ENCODE measurements at regions not wholly inside any gene's neighbourhood (a gene's known extent, or its start where the extent isn't known, plus 50 kb on each side); places are given as distances from the start of the nearest gene placed in this dataset.

DNA sequence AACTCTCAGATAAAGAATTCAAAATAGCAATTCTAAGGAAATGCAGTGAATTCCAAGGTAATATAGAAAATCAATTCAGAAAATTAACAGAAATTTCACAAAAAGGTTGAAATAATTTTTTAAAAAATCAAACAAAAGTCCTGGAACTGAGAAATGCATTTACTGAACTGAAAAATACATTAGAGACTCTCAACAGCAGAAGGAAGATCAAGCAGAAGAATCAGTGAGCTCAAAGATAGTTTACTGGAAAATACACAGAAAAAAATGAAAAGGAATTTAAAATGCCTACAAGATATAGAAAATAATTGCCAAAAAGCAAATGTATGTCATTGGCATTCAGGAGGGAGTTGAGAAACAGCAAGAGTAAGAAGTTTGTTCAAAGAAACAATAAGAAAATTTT is 107.3 kb downstream of the BUD13 start:
- no peak overlapping the region for H3K9ac ChIP-seq (ENCODE audit: low read depth, low read length)
- H3K4me3 ChIP-seq (ENCODE audit: low read length), result no peak overlapping the region
- no peaks in the 10 kb centered on the region for H3K36me3 ChIP-seq (ENCODE audit: insufficient read depth, low read depth, low read length)
- H3K4me1 ChIP-seq (ENCODE audit: insufficient read depth, low read length), result no peaks in the 10 kb centered on the region
- H3K27me3 ChIP-seq (ENCODE audit: insufficient read depth, low read length), result no peaks in the 10 kb centered on the region
- no peak overlapping the region for H3K27ac ChIP-seq (ENCODE audit: low read length)
- no peaks in the 10 kb centered on the region for H3K9me3 ChIP-seq (ENCODE audit: insufficient read depth, low read depth, low read length)

DNA sequence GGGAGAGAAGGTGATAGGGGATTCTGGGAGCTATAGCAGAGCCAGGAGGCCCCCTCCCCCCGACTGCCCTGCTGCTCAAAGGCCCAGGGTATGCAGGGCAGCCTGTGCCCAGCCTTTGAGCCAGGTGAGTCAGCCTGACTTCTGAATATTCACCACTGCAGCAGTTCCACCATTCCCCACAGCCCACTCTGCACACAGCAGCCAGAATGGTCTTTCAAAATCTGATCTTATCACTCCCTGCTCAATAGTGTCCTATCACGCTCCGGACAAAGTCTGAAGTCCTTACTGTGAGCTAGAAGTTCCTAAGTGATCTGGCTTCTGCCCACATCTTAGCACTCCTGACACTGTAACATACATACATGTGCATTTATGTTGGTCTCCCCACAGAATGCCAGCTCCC is 111.7 kb downstream of the BUD13 start:
- Histone ChIP-seq H3K9me3 (ENCODE audit: insufficient read depth, low read depth, low read length) (no peaks in the 10 kb centered on the region), H3K9ac (ENCODE audit: low read depth, low read length) (no peak overlapping the region), H3K4me1 (ENCODE audit: insufficient read depth, low read length) (no peaks in the 10 kb centered on the region), H3K4me3 (ENCODE audit: low read length) (no peak overlapping the region), H3K27me3 (ENCODE audit: insufficient read depth, low read length) (no peaks in the 10 kb centered on the region), H3K36me3 (ENCODE audit: insufficient read depth, low read depth, low read length) (no peaks in the 10 kb centered on the region), H3K27ac (ENCODE audit: low read length) (no peak overlapping the region)

DNA sequence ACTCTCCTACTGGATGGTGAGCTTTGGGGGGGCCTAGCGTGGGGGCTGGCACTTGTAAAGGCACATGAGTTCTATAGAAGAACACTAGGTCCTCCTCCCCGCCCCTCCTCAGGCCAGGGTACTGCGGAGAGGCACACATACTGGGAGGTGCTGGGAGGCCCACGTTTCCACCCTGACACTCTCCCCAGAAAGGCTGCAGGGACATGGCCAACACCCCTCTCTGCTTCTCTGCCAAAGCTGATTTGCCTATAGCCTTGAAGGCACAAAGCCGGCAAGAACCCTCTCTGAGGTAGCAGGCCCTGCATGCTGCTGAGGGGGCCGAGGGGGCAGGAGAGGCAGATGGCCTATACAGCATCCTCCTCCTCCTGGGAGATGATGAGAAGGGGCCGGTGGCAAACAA is 112.8 kb downstream of the BUD13 start:
- Histone ChIP-seq H3K9ac (ENCODE audit: low read depth, low read length) (no peak overlapping the region), H3K27ac (ENCODE audit: low read length) (no peak overlapping the region), H3K4me1 (ENCODE audit: insufficient read depth, low read length) (no peaks in the 10 kb centered on the region), H3K9me3 (ENCODE audit: insufficient read depth, low read depth, low read length) (no peaks in the 10 kb centered on the region), H3K36me3 (ENCODE audit: insufficient read depth, low read depth, low read length) (no peaks in the 10 kb centered on the region), H3K4me3 (ENCODE audit: low read length) (no peak overlapping the region), H3K27me3 (ENCODE audit: insufficient read depth, low read length) (no peaks in the 10 kb centered on the region)

DNA sequence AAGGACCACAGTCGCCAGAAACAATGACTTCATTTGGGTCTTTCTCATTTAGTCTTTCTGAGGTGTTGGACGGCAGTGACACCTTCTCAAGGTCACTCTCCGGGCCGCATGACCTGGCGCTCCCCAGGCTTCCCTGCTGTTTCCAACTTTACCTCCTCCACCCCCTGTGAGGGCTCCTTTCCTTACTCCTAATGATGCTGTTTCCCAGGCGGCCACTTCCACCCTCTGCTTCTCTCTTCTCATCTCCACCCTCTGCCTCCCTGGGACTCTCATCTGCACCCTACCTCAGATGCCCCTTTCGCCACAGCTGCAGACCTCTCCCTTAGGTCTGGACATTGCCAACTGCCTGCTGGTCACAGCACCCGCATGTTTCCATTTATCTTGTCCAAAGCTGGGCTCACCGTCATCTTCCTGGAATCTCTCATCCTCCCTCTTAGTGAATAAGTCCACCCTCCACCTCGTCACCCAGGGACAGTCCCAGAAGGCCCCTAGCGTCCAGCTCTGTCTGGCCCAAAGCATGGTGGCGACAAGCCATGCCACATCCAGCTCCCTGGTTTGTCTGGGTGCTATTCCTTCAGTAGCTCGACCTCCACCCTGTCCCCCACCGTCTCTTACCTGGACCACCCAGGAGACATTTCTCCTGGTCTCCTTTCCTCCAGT is 113.8 kb downstream of the BUD13 start:
- no peak overlapping the region for H3K27ac ChIP-seq (ENCODE audit: low read length)
- no peak overlapping the region for H3K4me3 ChIP-seq (ENCODE audit: low read length)
- no peaks in the 10 kb centered on the region for H3K27me3 ChIP-seq (ENCODE audit: insufficient read depth, low read length)
- H3K36me3 ChIP-seq (ENCODE audit: insufficient read depth, low read depth, low read length), result no peaks in the 10 kb centered on the region
- no peak overlapping the region for H3K9ac ChIP-seq (ENCODE audit: low read depth, low read length)
- H3K9me3 ChIP-seq (ENCODE audit: insufficient read depth, low read depth, low read length), result no peaks in the 10 kb centered on the region
- no peaks in the 10 kb centered on the region for H3K4me1 ChIP-seq (ENCODE audit: insufficient read depth, low read length)

DNA sequence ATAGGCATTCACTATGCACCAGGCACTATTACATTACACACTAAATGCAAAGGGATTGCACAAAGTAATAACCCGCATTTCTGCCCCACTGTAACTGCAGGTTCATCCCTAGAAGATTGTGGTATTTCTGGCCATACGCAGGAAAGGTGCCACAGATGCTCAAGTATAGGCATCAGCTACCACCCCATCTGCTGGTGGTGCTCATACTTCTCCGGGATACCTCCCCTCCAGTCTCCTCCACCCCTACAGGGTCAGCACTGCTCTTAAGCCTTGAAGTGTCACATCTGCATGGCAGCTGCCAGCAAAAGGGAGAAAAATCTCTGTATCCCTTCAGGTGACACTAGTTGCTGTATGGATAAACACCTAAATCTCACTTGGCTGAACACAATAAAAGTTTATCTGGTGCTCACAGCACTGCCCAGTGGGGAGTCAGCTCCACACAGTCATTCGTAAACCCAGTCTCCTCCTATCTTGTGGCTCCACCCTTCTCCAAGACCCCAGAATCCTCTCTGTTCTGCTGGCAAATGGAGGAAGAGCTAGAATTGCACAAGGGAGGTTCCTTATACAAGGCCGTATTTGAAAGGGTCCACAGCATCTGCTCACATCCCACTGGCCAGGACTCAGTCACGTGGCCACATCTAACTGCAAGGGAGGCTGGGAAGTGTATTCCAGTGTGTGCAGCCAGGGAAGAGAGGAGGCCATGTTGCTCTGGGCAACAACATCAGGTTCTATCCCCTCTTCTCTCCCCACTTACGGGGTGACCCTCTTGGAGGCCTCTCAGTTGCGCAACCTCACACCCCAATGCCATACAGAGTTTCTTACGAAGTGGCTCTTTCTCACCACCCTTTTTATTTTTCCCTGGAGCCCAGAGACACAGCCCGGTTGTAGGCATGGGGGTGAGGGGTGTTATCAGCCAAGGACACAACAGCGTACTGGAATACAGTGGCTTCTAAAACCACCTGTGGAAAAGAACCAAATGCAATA is 114.7 kb downstream of the BUD13 start:
- no peak overlapping the region for H3K4me3 ChIP-seq (ENCODE audit: low read length)

DNA sequence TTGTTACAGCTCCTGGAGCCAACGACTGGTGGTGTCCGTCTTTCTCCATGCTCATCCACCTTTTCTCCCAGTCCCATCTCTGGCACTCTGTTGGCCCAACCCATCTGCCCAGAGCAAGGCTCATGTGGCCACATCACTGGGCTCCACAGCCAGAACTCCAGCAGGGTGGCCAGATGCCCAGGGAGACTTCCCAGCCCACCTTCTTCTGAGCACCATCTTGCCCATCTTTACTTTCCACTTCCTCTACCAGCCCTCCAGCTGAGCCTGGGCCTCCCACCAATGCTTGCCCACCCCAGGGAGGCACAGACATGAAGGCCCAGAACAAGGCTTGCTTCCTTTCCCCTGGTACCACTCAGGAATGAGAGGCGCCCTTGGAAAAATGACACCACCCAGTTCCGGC is 116.8 kb downstream of the BUD13 start:
- no peak overlapping the region for H3K9ac ChIP-seq (ENCODE audit: low read depth, low read length)
- no peak overlapping the region for H3K27ac ChIP-seq (ENCODE audit: low read length)
- H3K9me3 ChIP-seq (ENCODE audit: insufficient read depth, low read depth, low read length), result no peaks in the 10 kb centered on the region
- no peaks in the 10 kb centered on the region for H3K36me3 ChIP-seq (ENCODE audit: insufficient read depth, low read depth, low read length)
- H3K4me1 ChIP-seq (ENCODE audit: insufficient read depth, low read length), result no peaks in the 10 kb centered on the region
- H3K27me3 ChIP-seq (ENCODE audit: insufficient read depth, low read length), result no peaks in the 10 kb centered on the region
- H3K4me3 ChIP-seq (ENCODE audit: low read length), result no peak overlapping the region

More for the DNA sequence above, 114.7 kb downstream of the BUD13 start:
- Histone ChIP-seq H3K36me3 (ENCODE audit: insufficient read depth, low read depth, low read length) (no peaks in the 10 kb centered on the region), H3K9me3 (ENCODE audit: insufficient read depth, low read depth, low read length) (no peaks in the 10 kb centered on the region), H3K9ac (ENCODE audit: low read depth, low read length) (no peak overlapping the region), H3K27ac (ENCODE audit: low read length) (no peak overlapping the region), H3K4me1 (ENCODE audit: insufficient read depth, low read length) (no peaks in the 10 kb centered on the region), H3K27me3 (ENCODE audit: insufficient read depth, low read length) (no peaks in the 10 kb centered on the region)

DNA sequence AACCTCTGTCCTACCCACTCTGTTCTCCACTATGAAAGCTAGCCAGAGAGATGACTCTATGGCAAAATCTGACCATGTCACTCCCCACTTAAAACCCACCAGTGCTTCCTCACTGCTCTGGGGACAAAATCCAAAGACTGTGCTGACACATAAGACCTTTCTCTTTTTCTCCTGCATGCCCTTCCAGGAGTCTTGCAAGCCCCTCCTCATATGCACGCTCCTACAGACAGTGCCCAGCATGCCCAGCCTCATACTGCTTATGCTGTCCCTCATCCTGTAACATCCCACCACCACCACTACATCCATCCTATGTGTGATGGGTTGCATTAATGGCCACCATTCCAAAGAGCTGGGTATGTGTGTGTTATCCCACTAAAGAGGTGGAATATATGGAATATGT is 118.3 kb downstream of the BUD13 start:
- Histone ChIP-seq H3K27me3 (ENCODE audit: insufficient read depth, low read length) (no peaks in the 10 kb centered on the region), H3K4me1 (ENCODE audit: insufficient read depth, low read length) (no peaks in the 10 kb centered on the region), H3K9ac (ENCODE audit: low read depth, low read length) (no peak overlapping the region), H3K4me3 (ENCODE audit: low read length) (no peak overlapping the region), H3K9me3 (ENCODE audit: insufficient read depth, low read depth, low read length) (no peaks in the 10 kb centered on the region), H3K27ac (ENCODE audit: low read length) (no peak overlapping the region), H3K36me3 (ENCODE audit: insufficient read depth, low read depth, low read length) (no peaks in the 10 kb centered on the region)

DNA sequence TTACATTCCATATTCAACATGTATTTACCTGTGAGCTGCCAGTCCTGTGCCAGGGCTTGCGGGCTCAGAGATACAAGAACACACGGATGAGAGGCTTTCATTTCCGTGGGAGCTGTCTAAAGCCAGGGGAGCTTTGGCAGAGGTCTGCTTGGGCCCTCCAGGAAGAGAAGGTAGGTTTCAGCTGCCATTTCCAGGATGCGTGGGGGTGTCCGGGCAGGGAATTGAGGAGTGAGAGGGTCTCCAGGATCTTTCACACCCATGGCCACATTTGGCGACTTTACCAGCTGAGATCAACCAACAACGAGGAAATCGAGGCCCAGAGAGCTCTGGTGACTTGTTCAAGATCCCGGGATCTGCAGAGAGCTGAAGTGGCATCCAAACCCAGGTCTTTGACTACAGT is 119.6 kb downstream of the BUD13 start:
- Histone ChIP-seq H3K4me1 (ENCODE audit: insufficient read depth, low read length) (no peaks in the 10 kb centered on the region), H3K27me3 (ENCODE audit: insufficient read depth, low read length) (no peaks in the 10 kb centered on the region)

DNA sequence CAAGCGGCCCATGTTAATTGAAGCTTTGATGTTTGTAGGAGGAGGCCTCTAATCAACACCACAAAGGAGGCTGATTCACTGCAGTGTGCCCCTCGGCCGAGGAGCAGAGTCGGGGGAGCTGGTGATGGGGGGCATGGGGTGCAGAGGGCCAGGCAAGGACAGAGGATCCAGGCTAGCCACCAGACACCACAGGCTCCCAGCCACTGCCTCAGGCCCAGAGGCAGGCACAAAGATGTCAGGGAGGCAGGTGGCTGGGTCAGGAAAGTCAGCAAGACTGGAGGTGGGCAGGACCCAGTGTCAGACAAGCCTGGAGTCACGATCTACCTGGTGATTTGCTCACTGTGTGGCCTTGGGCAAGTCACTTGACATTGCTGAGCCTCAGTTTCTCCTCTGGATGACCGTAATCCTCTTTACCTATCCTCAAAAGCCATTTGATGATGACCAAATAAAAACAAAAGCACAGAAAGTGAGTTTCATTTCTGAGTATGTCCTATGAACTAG is 121.0 kb downstream of the BUD13 start:
- Histone ChIP-seq H3K36me3 (ENCODE audit: insufficient read depth, low read depth, low read length) (no peaks in the 10 kb centered on the region), H3K27ac (ENCODE audit: low read length) (no peak overlapping the region), H3K4me3 (ENCODE audit: low read length) (no peak overlapping the region), H3K27me3 (ENCODE audit: insufficient read depth, low read length) (no peaks in the 10 kb centered on the region), H3K9ac (ENCODE audit: low read depth, low read length) (no peak overlapping the region), H3K4me1 (ENCODE audit: insufficient read depth, low read length) (no peaks in the 10 kb centered on the region), H3K9me3 (ENCODE audit: insufficient read depth, low read depth, low read length) (no peaks in the 10 kb centered on the region)

More for the DNA sequence above, 119.6 kb downstream of the BUD13 start:
- Histone ChIP-seq H3K9ac (ENCODE audit: low read depth, low read length) (no peak overlapping the region), H3K36me3 (ENCODE audit: insufficient read depth, low read depth, low read length) (no peaks in the 10 kb centered on the region), H3K4me3 (ENCODE audit: low read length) (no peak overlapping the region), H3K27ac (ENCODE audit: low read length) (no peak overlapping the region), H3K9me3 (ENCODE audit: insufficient read depth, low read depth, low read length) (no peaks in the 10 kb centered on the region)

DNA sequence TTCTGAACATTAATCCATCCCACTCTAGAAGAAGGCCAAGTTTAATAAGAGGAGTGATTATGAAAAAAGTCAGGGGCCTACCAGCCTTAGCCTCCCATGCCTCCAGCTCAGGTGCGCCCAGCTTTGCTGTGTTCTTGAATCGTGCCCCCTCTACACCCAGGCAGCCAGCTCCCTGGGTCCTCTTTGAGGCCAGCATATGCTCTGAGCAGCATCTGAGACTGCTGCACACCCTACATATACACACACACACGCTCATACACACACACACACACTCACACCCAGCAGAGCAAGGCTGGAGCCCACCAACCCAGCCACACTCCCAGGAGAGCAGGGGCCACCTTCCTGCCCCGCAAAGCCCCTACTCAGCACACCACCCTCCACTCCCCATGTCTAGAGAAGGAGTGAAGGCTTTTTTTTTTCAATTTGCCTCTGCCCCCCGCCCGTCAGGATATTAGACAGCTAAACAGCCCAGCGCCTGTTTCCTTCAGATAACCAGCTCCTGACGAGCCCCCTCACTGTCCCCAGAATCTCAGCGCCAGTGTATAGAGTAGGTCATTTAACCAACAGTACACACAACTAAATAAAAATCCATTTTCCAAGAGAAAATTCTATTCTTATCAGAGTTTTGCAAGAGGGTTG is 121.6 kb downstream of the BUD13 start:
- Histone ChIP-seq H3K27ac (ENCODE audit: low read length) (no peak overlapping the region), H3K4me1 (ENCODE audit: insufficient read depth, low read length) (no peaks in the 10 kb centered on the region), H3K36me3 (ENCODE audit: insufficient read depth, low read depth, low read length) (no peaks in the 10 kb centered on the region), H3K27me3 (ENCODE audit: insufficient read depth, low read length) (no peaks in the 10 kb centered on the region), H3K9me3 (ENCODE audit: insufficient read depth, low read depth, low read length) (no peaks in the 10 kb centered on the region), H3K4me3 (ENCODE audit: low read length) (no peak overlapping the region), H3K9ac (ENCODE audit: low read depth, low read length) (no peak overlapping the region)

DNA sequence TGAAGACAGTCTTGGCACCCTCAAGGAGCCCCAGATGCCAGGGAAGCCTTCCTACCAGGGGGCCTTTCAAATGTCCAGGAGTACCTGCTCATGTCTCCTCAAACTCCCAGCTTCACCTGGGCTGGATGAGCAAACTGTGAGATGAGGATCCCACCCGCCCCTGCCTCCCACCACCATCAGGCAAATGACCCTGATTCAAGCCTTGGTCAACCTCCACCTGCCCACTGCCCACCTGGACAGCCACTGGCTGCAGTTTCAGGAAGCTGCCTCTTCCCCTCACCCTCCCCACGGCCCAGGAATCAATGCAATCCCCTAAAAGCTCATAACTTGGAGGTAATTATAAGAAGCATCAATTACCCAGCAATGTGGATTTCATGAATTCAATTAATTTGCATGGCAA is 122.7 kb downstream of the BUD13 start:
- H3K9me3 ChIP-seq (ENCODE audit: insufficient read depth, low read depth, low read length), result no peaks in the 10 kb centered on the region
- no peak overlapping the region for H3K9ac ChIP-seq (ENCODE audit: low read depth, low read length)
- H3K36me3 ChIP-seq (ENCODE audit: insufficient read depth, low read depth, low read length), result no peaks in the 10 kb centered on the region
- no peaks in the 10 kb centered on the region for H3K4me1 ChIP-seq (ENCODE audit: insufficient read depth, low read length)
- H3K27me3 ChIP-seq (ENCODE audit: insufficient read depth, low read length), result no peaks in the 10 kb centered on the region
- no peak overlapping the region for H3K4me3 ChIP-seq (ENCODE audit: low read length)
- no peak overlapping the region for H3K27ac ChIP-seq (ENCODE audit: low read length)

Measured in iPS-20b (cell line).